ENCODE measurements at regions not wholly inside any gene's neighbourhood (a gene's known extent, or its start where the extent isn't known, plus 50 kb on each side); places are given as distances from the start of the nearest gene placed in this dataset.

GRCh38 chr7:130974794-130975193 is 240.8 kb upstream of the KLF14 start:
- peaks cover 0 to 2% of the 10 kb centered on the region in 2 experiments for H3K36me3 ChIP-seq (ENCODE audit: control insufficient read depth in 2 of 2, extremely low read depth in 1 of 2, insufficient read depth in 2 of 2, low read length in 2 of 2)
- intact Hi-C loops (cut with micrococcal nuclease) (no loop called here), dilution Hi-C loops (cut with MboI; ENCODE audit: extremely low pct_ligation_motif_present, low sequenced_read_pairs) (no loop called here)
- no peak overlapping the region for H3K4me3 ChIP-seq (replicated peaks in 1 of 3; ENCODE audit: insufficient read depth in 1 of 3, low read depth in 1 of 3, low read length in 3 of 3)
- no peaks in the 10 kb centered on the region for H3K9me1 ChIP-seq (replicated peaks; ENCODE audit: control insufficient read depth, extremely low read depth, insufficient read depth, low read length)
- H2AFZ ChIP-seq (ENCODE audit: low read depth, low read length), result no peak overlapping the region
- no peaks in the 10 kb centered on the region for H3K4me1 ChIP-seq (ENCODE audit: control insufficient read depth, extremely low read depth, insufficient read depth, low read length)
- TF ChIP-seq POLR2A (IDR thresholded peaks at IDR 0.05; ENCODE audit: low read depth, low read length) (no peak), GATA2 (IDR thresholded peaks at IDR 0.05; ENCODE audit: insufficient read depth, insufficient read length, low read depth, low read length) (no peak), CTCF (IDR thresholded peaks at IDR 0.05; ENCODE audit: extremely low read depth in 1 of 2, insufficient read depth in 1 of 2, low read depth in 1 of 2, low read length in 2 of 2) (no peak), MYC (IDR thresholded peaks at IDR 0.05; ENCODE audit: low read depth, low read length) (no peak), POLR2AphosphoS5 (IDR thresholded peaks at IDR 0.05; ENCODE audit: insufficient read depth, low read depth, low read length) (no peak), EZH2 (IDR thresholded peaks at IDR 0.05; ENCODE audit: borderline replicate concordance, low read depth, low read length, severe bottlenecking) (no peak), MAX (IDR thresholded peaks at IDR 0.05; ENCODE audit: insufficient read depth, insufficient read length) (no peak), FOS (IDR thresholded peaks at IDR 0.05; ENCODE audit: borderline replicate concordance, insufficient read depth, low read length) (no peak), JUN (IDR thresholded peaks at IDR 0.05; ENCODE audit: borderline replicate concordance, insufficient read depth, insufficient read length, low read depth) (no peak)
- POLR2A ChIA-PET, result no interaction called here
- no peaks in the 10 kb centered on the region for H3K27me3 ChIP-seq (ENCODE audit: control insufficient read depth in 2 of 2, insufficient read depth in 2 of 2, low read length in 2 of 2)
- no peaks in the 10 kb centered on the region for H4K20me1 ChIP-seq (replicated peaks; ENCODE audit: control insufficient read depth, extremely low read depth, insufficient read depth, low read length)
- H3K9ac ChIP-seq (replicated peaks; ENCODE audit: extremely low read depth, insufficient read depth, low read length), result no peak overlapping the region
- DNase-seq (ENCODE audit: low read depth, low spot score) (no peak), FAIRE-seq (no peak)
- H3K9me3 ChIP-seq (replicated peaks; ENCODE audit: control insufficient read depth, insufficient read depth, low read length), result no peaks in the 10 kb centered on the region
- CTCF ChIA-PET, result interaction anchor here (0.7 kb wide), 1 partner anchor 14 kb away, joined by 3 read pairs; no protein-coding TSS in a partner anchor
- no peak overlapping the region for H3K4me2 ChIP-seq (ENCODE audit: insufficient read depth, low read length)
- H3K79me2 ChIP-seq (ENCODE audit: control insufficient read depth, insufficient read depth, low read length), result no peaks in the 10 kb centered on the region
- no peak overlapping the region for H3K27ac ChIP-seq (ENCODE audit: insufficient read depth, low read depth, low read length)
- no TSS peak for BruUV-seq (replicated peaks)
